HL-60 (cell line): ENCODE measurements at regions not wholly inside any gene's neighbourhood (a gene's known extent, or its start where the extent isn't known, plus 50 kb on each side); places are given as distances from the start of the nearest gene placed in this dataset.

ENCODE experiments used
- CTCF ChIP-seq: IDR thresholded peaks from one replicate; pipeline ENCODE4 v1.5.1; 2011; ENCODE audit warnings: low read length, control low read depth, inconsistent platforms; ENCODE audit not compliant: insufficient read depth
- GABPA ChIP-seq: IDR thresholded peaks from 2 replicates; pipeline ENCODE4 v1.6.1; 2012; ENCODE audit warnings: low read depth
- POLR2AphosphoS5 ChIP-seq: IDR thresholded peaks from 2 replicates; pipeline ENCODE4 v1.6.1; 2012; ENCODE audit warnings: low read depth
- REST ChIP-seq: IDR thresholded peaks from 2 replicates; pipeline ENCODE4 v1.6.1; 2012; ENCODE audit warnings: low read depth; ENCODE audit not compliant: insufficient replicate concordance
- SPI1 ChIP-seq: IDR thresholded peaks from 2 replicates; pipeline ENCODE4 v1.6.1; 2012; ENCODE audit warnings: low read depth, mild to moderate bottlenecking, borderline replicate concordance

DNA sequence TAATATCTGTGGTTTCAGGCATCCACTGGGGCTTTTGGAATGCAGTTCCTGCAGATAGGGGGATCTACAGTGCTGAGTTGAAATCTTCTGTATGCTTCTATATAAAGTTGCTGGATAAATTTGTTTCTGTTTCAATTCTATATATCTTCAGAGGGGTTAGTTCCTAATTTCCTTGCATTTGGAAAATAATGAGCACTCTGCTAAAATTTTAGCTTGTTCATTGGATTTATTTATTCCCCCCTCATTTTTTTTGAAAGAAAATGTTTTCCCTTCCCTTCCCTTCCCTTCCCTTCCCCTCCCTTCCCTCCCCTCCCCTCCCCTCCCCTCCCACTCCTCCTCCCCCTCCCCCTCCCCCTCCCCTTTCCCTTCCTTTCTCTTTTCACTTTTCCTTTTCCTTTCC, 212.3 kb downstream of the GPD2 start:
- TF ChIP-seq CTCF (no peak), SPI1 (no peak), GABPA (no peak), POLR2AphosphoS5 (no peak), REST (no peak)
